Activated T-helper 1 cell treated with anti-CD3 and anti-CD28 coated beads, Interleukin-2, amount 50 U/mL, for 16 hours (primary cell): ENCODE measurements at regions not wholly inside any gene's neighbourhood (a gene's known extent, or its start where the extent isn't known, plus 50 kb on each side); places are given as distances from the start of the nearest gene placed in this dataset.
"Not testable (repeated sequence)": the region's sequence is repeated elsewhere in the genome, so short reads cannot be mapped to it uniquely, and the experiment has no call there.

Experiments used
- DNase-seq, 2 donors: peaks; one replicate each; pipeline ENCODE4 v3.0.0-alpha.2; 2020; ENCODE audit warnings: low read depth in 1 of 2, low spot score in 1 of 2

GRCh38 chr6:112401083-112401482 lies 54.0 kb downstream of the RFPL4B start:
- no peak for DNase-seq

GRCh38 chr6:112407101-112407590 lies 60.0 kb downstream of the RFPL4B start:
- no peak for DNase-seq

- DNase-seq = no peak
Measured at GRCh38 chr6:112408522-112408921, 61.4 kb downstream of the RFPL4B start.

- no peak for DNase-seq
Measured at GRCh38 chr6:112409311-112409710, 62.2 kb downstream of the RFPL4B start.

- DNase-seq = no peak
Measured at GRCh38 chr6:112413780-112414179, 66.7 kb downstream of the RFPL4B start.

- no peak for DNase-seq
Measured at GRCh38 chr6:112415366-112415765, 68.2 kb downstream of the RFPL4B start.

GRCh38 chr6:112416866-112417265 lies 69.7 kb downstream of the RFPL4B start:
- no peak for DNase-seq

- not testable (repeated sequence) for DNase-seq
Measured at GRCh38 chr6:112427011-112427410, 79.9 kb downstream of the RFPL4B start.

GRCh38 chr6:112427499-112427898 lies 80.4 kb downstream of the RFPL4B start:
- no peak for DNase-seq

GRCh38 chr6:112428477-112428876 lies 81.3 kb downstream of the RFPL4B start:
- no peak for DNase-seq

GRCh38 chr6:112429226-112429625 lies 82.1 kb downstream of the RFPL4B start:
- no peak for DNase-seq

GRCh38 chr6:112431803-112432202 lies 84.7 kb downstream of the RFPL4B start:
- DNase-seq = no peak

- DNase-seq = no peak
Measured at GRCh38 chr6:112432853-112433252, 85.7 kb downstream of the RFPL4B start.

- DNase-seq = no peak
Measured at GRCh38 chr6:112433457-112433856, 86.3 kb downstream of the RFPL4B start.

GRCh38 chr6:112434896-112435435 lies 87.8 kb downstream of the RFPL4B start:
- no peak for DNase-seq

GRCh38 chr6:112437058-112437457 lies 89.9 kb downstream of the RFPL4B start:
- DNase-seq = no peak

GRCh38 chr6:112439010-112439409 lies 91.9 kb downstream of the RFPL4B start:
- no peak for DNase-seq

GRCh38 chr6:112439432-112439831 lies 92.3 kb downstream of the RFPL4B start:
- DNase-seq = no peak

- no peak for DNase-seq
Measured at GRCh38 chr6:112441607-112442006, 94.5 kb downstream of the RFPL4B start.

GRCh38 chr6:112443179-112444065 lies 96.3 kb downstream of the RFPL4B start:
- no peak for DNase-seq

GRCh38 chr6:112448786-112449185 lies 101.7 kb downstream of the RFPL4B start:
- DNase-seq = not testable (repeated sequence)

- no peak for DNase-seq
Measured at GRCh38 chr6:112450663-112451062, 103.5 kb downstream of the RFPL4B start.

GRCh38 chr6:112457886-112458285 lies 110.8 kb downstream of the RFPL4B start:
- DNase-seq = no peak
